HG02610 (cell line): ENCODE measurements at regions not wholly inside any gene's neighbourhood (a gene's known extent, or its start where the extent isn't known, plus 50 kb on each side); places are given as distances from the start of the nearest gene placed in this dataset.

Experiments used
- ATAC-seq: cut with Tn5 transposase; IDR thresholded peaks from one replicate; pipeline ENCODE4 v1.9.1; 2021; ENCODE audit warnings: mild to moderate bottlenecking, moderate library complexity; ENCODE audit not compliant: unreplicated experiment

DNA sequence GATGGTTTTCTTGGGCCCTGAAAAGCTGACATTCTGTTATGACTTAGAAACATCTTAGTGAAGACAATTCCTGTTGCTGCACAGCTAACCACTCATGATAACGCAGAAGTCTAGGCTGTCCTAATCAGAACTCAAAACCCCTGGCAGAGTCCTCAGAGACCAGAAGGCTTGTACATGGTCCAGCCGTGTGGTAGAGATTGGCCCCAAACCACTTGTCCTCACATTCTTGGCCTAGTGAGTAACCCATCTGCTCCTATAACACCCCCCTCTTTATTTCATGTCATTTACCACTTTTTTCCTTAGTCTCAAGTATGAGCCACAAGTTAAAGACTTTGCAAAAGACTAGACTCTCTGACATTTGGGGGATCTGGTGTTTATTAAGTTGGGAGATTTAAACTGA lies 116.5 kb upstream of the ADAMTS18 start:
- ATAC-seq = no peak

- ATAC-seq = no peak
Observed at GRCh38 chr16:77553130-77553529, 118.3 kb upstream of the ADAMTS18 start.

DNA sequence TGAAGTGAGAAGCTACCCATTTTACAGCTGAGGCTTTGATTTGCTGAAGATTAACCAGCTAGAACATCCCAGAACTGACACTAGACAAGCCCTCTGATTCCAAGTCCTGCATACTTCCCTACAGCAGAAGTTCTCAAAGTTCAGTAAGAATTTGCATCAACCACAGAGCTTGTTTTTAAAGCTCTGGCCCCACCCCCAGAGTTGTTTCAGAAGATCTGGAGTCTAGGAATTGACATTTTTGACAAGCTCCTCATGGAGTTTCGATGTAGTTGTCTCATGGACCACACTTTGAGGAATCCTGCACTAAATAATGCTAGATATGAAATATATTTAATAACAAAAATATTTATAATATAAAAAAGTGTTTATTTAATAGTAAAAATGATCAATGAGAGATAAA lies 120.3 kb upstream of the ADAMTS18 start:
- ATAC-seq = no peak

DNA sequence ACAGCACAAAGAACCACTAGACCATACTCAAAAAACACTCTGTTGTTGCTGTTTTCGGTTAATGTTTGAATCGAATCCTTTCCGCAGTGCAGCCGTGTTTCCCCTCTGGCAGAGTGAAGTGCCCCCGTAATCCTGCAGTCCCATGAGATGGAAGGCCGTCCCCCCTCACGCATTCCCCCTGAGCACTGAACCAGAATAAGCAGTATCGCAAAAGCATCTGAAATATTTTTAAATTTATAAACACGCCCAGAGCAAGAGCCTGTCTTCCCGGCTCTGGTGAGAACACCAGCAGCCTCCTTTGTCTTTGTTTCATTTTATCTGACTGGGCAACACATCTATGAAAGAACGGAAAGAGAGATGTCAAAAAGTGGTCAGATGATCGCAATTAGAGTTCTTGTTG lies 121.0 kb upstream of the ADAMTS18 start:
- ATAC-seq = no peak

GRCh38 chr16:77556201-77556873 lies 121.5 kb upstream of the ADAMTS18 start:
- no peak for ATAC-seq

DNA sequence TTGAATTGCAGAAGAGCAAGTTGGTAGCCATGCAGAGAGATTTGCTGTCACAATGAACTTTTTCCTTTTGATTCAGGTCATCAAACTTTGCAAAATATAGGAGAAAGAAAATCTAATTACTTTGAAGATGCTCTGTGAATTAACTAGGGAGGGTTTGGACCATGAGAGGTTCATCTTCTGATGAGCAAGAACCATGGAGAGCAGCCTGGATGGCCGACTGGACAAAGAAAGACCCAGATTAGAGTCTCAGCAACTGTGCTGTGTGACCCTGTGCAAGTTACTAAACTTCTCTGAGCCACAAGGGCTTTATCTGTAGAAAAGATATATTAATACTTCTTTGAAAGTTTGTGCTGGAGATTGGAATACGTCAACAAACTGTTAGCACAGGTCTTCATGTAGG lies 122.6 kb upstream of the ADAMTS18 start:
- no peak for ATAC-seq

DNA sequence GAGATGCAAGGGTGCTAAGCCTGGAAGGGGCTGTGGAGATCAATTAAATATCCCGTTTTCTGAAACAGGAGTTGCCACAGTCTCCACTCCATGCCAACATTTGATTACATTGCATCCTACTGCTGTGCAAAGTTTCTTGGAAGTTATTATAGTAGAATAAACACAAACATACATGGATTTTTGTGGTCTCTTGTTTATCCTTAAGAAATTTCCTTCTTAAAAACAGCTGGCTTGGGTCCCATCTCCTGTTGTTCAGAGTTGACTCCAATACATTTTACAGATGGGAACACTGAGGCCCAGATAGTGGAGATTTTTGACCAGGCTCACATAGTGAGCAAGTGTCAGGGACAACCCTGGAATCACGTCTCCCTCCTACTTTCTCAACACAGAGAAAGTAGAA lies 124.0 kb upstream of the ADAMTS18 start:
- ATAC-seq = no peak

DNA sequence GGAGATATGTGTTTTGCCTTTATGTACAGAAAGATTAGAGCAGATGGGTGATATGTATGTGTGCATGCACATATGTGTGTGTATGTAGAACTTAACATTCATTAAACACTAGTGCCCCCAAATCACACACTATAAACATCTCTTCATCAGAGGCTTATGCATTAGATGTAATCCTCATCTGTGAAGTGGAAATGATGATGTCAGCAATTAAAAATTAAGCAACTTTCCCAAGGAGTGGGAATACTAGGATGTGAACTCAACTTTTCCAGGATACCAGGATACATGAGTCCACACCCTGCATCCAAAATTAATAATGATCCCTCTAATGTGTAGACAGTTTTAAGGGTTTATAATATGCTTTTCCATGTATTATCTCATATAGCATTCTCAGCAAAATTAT lies 127.7 kb upstream of the ADAMTS18 start:
- ATAC-seq = no peak

DNA sequence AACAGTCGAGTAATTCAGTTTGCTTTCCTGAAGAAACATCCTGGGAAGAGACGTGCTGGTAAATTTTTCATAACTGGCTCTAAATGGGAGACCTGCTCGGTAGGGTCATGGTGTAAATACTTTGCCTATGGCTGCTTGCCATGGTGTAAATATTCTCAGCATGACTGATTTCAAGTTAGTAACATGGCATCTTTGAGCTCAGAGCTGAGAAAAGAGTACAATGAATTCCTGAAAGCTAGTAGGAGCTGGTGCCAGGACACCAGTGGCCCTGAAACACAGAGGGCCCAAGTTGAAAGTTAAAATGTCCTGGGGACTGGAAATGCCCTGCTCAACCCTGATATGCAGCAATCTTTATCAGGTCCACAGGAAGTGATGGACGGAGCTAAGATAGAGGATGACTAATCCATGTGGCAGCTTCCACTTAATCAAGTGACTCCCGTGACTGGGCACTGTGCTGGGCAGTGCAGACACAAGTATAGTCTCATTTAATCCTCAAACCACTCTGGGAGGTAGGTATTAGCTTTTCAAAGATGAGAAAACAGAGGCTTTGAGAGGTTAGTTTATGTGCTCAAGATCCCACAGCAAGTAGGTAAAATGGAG lies 130.1 kb upstream of the ADAMTS18 start:
- ATAC-seq = no peak

DNA sequence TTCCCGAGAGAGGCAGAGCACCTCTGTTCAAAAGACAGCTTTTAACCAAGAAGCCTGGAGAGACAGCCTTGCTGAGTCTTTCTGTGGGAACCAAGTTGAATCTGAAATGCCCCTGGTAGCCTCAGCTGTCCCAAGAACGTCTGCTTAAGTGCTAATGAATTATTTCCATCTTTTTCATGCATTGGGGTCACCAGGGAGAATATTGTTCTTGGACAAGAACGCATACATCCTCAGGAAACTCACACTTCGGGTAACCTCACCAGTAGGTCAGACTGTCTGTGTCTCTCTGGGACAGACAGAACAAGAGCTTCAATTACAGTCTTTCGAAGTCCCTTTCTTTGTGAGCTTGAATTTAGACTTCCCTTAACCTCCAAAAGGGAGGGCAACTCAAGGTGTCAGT lies 134.6 kb upstream of the ADAMTS18 start:
- no peak for ATAC-seq

DNA sequence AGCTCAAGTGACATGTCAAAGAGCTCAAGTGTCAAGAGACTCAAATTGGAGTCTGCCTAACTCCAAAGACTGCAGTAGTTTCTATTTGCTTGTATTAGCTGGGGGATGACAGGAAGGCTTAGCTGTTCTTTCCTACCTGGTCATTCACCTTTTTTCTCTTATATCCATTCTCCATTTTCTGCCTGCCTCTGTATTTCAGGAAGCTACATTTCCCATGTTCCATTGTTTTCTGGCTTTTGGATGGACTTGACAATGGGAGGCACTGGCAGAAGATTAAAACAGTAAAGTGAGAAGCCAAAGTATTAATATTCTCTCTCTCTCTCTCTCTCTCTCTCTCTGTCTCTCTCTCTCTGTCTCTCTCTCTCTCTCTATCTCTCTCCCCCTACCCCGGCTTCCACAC lies 135.7 kb upstream of the ADAMTS18 start:
- no peak for ATAC-seq

DNA sequence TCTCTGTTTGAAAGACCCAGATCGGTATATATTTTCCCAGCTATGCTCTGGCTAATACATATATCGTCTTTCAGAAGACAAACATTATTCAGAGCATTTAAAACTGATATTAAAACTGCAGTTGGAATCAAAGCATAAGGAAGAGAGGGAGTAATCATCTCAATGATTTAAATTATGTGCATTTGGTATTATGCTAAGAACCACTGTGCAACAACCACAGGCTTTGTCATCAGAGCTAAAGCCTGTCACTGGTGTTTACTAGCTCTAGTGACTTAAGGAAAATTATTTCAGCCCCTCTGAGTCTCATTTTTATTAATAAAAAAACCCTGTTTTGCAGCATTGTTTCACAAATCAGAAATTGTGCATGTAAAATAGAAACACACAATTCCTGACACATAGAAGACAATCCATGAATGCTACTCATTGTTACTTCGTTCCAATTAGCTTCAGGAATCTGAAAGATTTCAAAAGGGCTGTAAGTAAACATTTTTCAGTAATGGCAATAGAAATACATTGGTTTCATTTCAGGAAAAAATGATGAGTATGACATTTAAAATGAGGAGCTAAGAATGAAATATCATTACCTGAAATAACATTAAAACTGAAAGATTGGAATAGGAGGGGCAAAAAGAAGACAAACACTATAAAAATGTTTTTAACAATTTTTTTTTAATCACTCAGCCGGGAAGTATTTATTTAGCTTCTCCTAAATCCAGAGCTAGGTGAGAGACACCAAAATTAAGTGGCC lies 136.5 kb upstream of the ADAMTS18 start:
- ATAC-seq = no peak

GRCh38 chr16:77574867-77575624 lies 140.2 kb upstream of the ADAMTS18 start:
- ATAC-seq = no peak

- no peak for ATAC-seq
Observed at GRCh38 chr16:77579351-77579891, 142.9 kb upstream of the NUDT7 start.

DNA sequence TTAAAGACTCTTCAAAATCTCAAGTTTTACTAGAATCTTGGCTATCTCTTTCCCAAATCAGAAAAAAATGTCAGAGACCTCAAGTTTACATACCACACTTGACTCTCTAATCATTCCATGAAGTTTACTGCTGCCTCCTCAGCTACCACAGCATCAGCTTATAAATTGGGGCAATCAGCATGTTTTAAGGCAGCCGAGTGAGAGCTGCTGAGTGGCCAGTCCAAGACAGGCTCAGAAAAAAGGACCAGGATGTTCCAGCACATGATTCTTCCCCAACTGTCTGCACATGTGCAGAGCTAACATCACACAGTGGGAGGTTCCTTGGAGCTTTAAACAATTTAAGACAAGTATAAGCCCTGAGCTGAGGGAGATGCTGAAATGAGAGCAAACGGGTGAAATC lies 140.6 kb upstream of the NUDT7 start:
- ATAC-seq = no peak

DNA sequence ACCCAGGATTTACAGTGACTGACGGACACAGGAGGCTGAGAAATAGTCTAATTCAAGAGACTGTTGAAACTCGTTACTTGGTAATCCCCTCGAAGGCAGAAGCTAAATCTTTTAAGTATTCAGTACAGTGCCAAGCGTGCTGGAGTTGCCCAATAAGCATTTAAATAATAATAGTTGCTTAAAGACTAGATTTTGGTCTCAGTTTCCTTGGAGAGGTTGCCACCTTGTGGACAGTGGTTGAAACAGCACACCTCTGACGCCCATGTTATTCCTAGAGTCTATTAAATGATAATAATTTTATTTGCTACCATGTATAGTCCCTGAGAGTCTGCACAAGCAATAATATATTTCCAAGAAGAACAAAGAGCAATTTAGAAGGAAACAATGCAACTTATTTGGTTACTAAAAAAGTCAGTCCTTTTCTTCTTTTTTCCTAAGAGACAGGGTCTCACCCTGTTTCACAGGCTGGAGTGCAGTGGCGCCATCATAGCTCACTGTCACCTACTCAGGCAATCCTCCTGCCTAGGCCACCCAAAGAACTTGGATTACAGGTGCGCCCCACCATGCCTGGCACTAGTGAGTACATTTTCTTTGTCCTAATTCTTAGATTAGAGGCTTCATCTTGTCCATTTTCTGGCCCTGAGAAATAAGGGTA lies 138.0 kb upstream of the NUDT7 start:
- peak; percentile 60 for ATAC-seq

DNA sequence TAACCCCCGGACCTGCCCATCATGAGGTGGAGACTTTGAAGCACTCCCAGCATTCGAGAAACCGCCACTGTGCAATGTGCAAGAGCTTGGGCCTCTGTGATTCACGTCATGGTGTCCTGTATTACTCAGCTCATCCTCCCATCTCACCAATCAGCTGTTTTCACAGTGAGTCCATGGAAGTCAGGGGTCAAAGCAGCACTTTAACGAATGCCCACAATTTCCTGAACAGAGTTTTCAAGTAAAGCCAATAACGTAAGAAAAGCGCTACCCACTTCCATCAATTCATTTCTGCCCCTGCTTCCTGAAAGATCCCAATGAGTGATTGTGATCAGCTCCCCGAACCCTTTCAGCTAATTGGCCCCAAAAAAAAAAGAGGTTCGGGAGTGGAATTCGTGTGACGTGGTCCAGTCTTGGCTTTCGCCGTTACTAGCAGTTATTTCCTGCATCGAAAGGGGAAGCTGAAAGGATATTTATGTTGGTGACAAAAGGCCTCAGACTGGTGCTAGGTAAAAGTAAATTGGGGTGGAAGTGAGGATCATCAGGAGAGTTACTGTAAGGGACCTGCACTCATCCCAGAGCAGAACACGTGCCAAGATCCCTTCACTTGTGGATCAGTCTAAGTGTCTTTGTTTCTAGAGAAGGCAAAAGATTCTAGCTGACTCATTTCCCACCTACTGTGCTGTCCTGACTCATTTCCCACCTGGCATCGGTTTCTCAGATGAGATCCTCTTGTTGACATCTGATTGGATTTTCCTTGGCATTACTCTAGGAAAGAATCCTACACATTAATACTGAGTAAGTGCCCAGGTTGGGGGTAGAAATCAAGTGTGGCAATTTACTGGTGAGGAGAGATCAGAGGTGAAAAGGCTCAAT lies 136.7 kb upstream of the NUDT7 start:
- ATAC-seq = no peak

DNA sequence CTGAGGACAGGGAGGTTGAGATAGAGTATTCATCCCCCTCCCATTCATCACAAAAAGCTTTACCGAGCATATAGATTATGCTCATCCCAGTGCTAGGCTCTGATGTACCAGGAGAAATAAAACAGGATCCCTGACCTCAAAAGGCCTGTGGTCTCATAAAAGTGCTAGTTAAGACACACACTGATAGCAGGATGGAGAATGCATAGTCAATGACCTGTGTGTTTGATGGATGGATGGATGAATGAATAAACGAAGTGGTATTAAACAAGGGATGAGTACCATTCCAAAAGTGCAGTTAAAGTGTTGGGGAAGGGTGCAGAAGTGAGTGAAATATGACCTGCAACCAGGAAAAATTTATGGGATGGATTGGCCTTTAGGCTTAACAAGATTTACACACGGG lies 133.9 kb upstream of the NUDT7 start:
- no peak for ATAC-seq

DNA sequence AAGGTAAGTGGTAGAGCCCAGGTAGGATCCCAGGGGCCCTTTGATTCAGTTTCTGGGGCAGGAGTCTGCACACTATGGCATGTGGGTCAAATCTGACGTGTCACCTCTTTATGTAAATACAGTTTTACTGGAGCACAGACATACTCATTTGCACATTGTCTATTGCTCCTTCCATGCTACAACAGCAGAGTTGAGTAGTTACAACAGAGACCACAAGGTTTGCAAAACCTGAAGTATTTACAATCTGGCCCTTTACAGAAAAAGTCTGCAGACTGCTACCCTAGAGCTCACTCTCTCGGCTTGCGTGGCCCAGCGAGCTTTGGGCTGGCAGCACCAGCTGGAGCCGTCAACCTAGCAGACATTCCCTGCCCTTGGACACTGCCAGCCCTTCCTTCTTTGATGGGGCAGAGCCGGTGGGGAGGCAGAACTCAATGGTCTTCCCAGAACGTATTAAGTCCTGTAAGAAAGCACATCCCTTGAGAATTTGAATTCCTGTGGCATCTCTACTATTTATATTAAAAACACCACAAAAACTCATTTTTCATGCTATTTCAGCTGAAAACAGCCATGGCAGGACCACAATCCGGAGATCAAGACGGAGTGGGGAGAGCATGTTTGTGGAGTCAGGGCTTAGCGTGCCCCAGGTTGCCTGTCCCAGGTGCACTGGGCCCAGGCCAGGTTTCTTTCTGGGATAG lies 133.1 kb upstream of the NUDT7 start:
- no peak for ATAC-seq
